H9 (cell line): ENCODE measurements at regions not wholly inside any gene's neighbourhood (a gene's known extent, or its start where the extent isn't known, plus 50 kb on each side); places are given as distances from the start of the nearest gene placed in this dataset.

Experiments used
- DNase-seq: peaks from one replicate; pipeline ENCODE4 v3.0.0-alpha.2; 2017
- H2AFZ ChIP-seq: one replicate; pipeline ENCODE4 v1.6.1; 2013; ENCODE audit warnings: mild to moderate bottlenecking, low read length, control low read depth, moderate library complexity
- H2AK5ac ChIP-seq: 2 replicates; pipeline ENCODE4 v1.6.1; 2013; ENCODE audit warnings: low read length, control low read depth, mixed read lengths; ENCODE audit not compliant: insufficient read length
- H2BK120ac ChIP-seq: one replicate; pipeline ENCODE4 v1.6.1; 2013; ENCODE audit warnings: low read depth, mild to moderate bottlenecking, low read length, control low read depth, inconsistent platforms; ENCODE audit not compliant: poor library complexity, severe bottlenecking
- H2BK12ac ChIP-seq: 2 replicates; pipeline ENCODE4 v1.6.1; 2013; ENCODE audit warnings: low read length, control low read depth, mixed read lengths, low read depth; ENCODE audit not compliant: insufficient read length
- H2BK15ac ChIP-seq: 2 replicates; pipeline ENCODE4 v1.6.1; 2013; ENCODE audit warnings: low read depth, low read length, control low read depth
- H2BK20ac ChIP-seq: one replicate; pipeline ENCODE4 v1.6.1; 2013; ENCODE audit warnings: low read depth, mild to moderate bottlenecking, low read length, control low read depth, inconsistent platforms; ENCODE audit not compliant: poor library complexity, severe bottlenecking
- H2BK5ac ChIP-seq: 2 replicates; pipeline ENCODE4 v1.6.1; 2013; ENCODE audit warnings: low read length, control low read depth, mixed read lengths; ENCODE audit not compliant: insufficient read length
- H3K14ac ChIP-seq: 2 replicates; pipeline ENCODE4 v1.6.1; 2013; ENCODE audit warnings: low read length, control low read depth; ENCODE audit not compliant: insufficient read depth
- H3K18ac ChIP-seq: 2 replicates; pipeline ENCODE4 v1.6.1; 2013; ENCODE audit warnings: low read depth, mild to moderate bottlenecking, mixed read lengths, low read length, control low read depth; ENCODE audit not compliant: insufficient read length
- H3K23ac ChIP-seq: 2 replicates; pipeline ENCODE4 v1.6.1; 2013; ENCODE audit warnings: low read length, control low read depth, mixed read lengths, low read depth; ENCODE audit not compliant: insufficient read length
- H3K23me2 ChIP-seq: 2 replicates; pipeline ENCODE4 v1.6.1; 2013; ENCODE audit warnings: low read depth, mild to moderate bottlenecking, mixed read lengths, low read length, control low read depth; ENCODE audit not compliant: insufficient read length, poor library complexity, severe bottlenecking
- H3K27ac ChIP-seq: 2 replicates; pipeline ENCODE4 v1.5.1; 2013; ENCODE audit warnings: low read length, control low read depth, mixed read lengths, low read depth; ENCODE audit not compliant: insufficient read length
- H3K27me3 ChIP-seq: 2 replicates; pipeline ENCODE4 v1.6.1; 2013; ENCODE audit warnings: low read length, control low read depth, inconsistent platforms; ENCODE audit not compliant: insufficient read depth
- H3K4ac ChIP-seq: 2 replicates; pipeline ENCODE4 v1.6.1; 2013; ENCODE audit warnings: low read depth, mild to moderate bottlenecking, control low read depth, inconsistent platforms, low read length, moderate library complexity
- H3K4me1 ChIP-seq: 2 replicates; pipeline ENCODE4 v1.6.1; 2013; ENCODE audit warnings: low read length, control low read depth, inconsistent platforms; ENCODE audit not compliant: insufficient read depth
- H3K4me2 ChIP-seq: 2 replicates; pipeline ENCODE4 v1.6.1; 2013; ENCODE audit warnings: low read length, control low read depth, mixed read lengths; ENCODE audit not compliant: insufficient read length, insufficient read depth
- H3K56ac ChIP-seq: 2 replicates; pipeline ENCODE4 v1.6.1; 2013; ENCODE audit warnings: low read depth, mild to moderate bottlenecking, mixed read lengths, low read length, control low read depth; ENCODE audit not compliant: insufficient read length
- H3K79me1 ChIP-seq: 2 replicates; pipeline ENCODE4 v1.6.1; 2013; ENCODE audit warnings: low read depth, mild to moderate bottlenecking, moderate library complexity, low read length, control low read depth, inconsistent platforms; ENCODE audit not compliant: insufficient read depth, poor library complexity, severe bottlenecking
- H3K79me2 ChIP-seq: 2 replicates; pipeline ENCODE4 v1.6.1; 2013; ENCODE audit warnings: low read length, control low read depth, inconsistent platforms; ENCODE audit not compliant: insufficient read depth
- H3K9ac ChIP-seq: 2 replicates; pipeline ENCODE4 v1.6.1; 2013; ENCODE audit warnings: low read length, control low read depth, mixed read lengths; ENCODE audit not compliant: insufficient read length; ENCODE audit errors: extremely low read depth
- H3K9me3 ChIP-seq: one replicate; pipeline ENCODE4 v1.6.1; 2013; ENCODE audit warnings: low read depth, low read length, inconsistent platforms; ENCODE audit not compliant: control insufficient read depth
- H3T11ph ChIP-seq: one replicate; pipeline ENCODE4 v1.6.1; 2013; ENCODE audit warnings: mild to moderate bottlenecking, low read length, control low read depth, inconsistent platforms
- H4K20me1 ChIP-seq: one replicate; pipeline ENCODE4 v1.6.1; 2013; ENCODE audit not compliant: control insufficient read depth, insufficient read length, insufficient read depth
- H4K5ac ChIP-seq: 2 replicates; pipeline ENCODE4 v1.6.1; 2013; ENCODE audit warnings: low read depth, mild to moderate bottlenecking, mixed read lengths, low read length, control low read depth; ENCODE audit not compliant: insufficient read length
- H4K8ac ChIP-seq: replicated peaks from 2 replicates; pipeline ENCODE4 v1.6.1; 2013; ENCODE audit warnings: low read length, control low read depth, mixed read lengths, low read depth; ENCODE audit not compliant: insufficient read length
- H4K91ac ChIP-seq: 2 replicates; pipeline ENCODE4 v1.6.1; 2013; ENCODE audit warnings: low read depth, mild to moderate bottlenecking, moderate library complexity, mixed read lengths, low read length, control low read depth; ENCODE audit not compliant: insufficient read length
- H3K27ac Mint-ChIP-seq, 3 experiments: 2 replicates in 2 of 3; 3 replicates in 1 of 3; pipeline ENCODE4 v1.8.0; 2020 to 2021; ENCODE audit warnings: mixed read lengths in 3 of 3, mild to moderate bottlenecking in 1 of 3, moderate library complexity in 1 of 3
- H3K27me3 Mint-ChIP-seq: 2 replicates; pipeline ENCODE4 v1.8.0; 2021; ENCODE audit warnings: low read depth, mild to moderate bottlenecking, moderate library complexity, mixed read lengths
- H3K36me3 Mint-ChIP-seq, 3 experiments: 2 replicates in 2 of 3; 3 replicates in 1 of 3; pipeline ENCODE4 v1.8.0; 2020 to 2021; ENCODE audit warnings: low read depth in 3 of 3, mixed read lengths in 3 of 3; ENCODE audit not compliant: insufficient read depth in 1 of 3
- H3K4me1 Mint-ChIP-seq, 2 experiments: 2 replicates each; pipeline ENCODE4 v1.8.0; 2020; ENCODE audit warnings: mixed read lengths in 2 of 2
- H3K4me3 Mint-ChIP-seq, 2 experiments: 2 replicates in 1 of 2; 3 replicates in 1 of 2; pipeline ENCODE4 v1.8.0; 2020 to 2021; ENCODE audit warnings: mild to moderate bottlenecking in 2 of 2, mixed read lengths in 2 of 2, moderate library complexity in 1 of 2
- H3K9me3 Mint-ChIP-seq, 2 experiments: 2 replicates in 1 of 2; 3 replicates in 1 of 2; pipeline ENCODE4 v1.8.0; 2020; ENCODE audit warnings: mild to moderate bottlenecking in 2 of 2, mixed read lengths in 2 of 2, moderate library complexity in 1 of 2
- CTCF ChIP-seq: fragments of 200-600 bp; sonication (generic); conservative IDR thresholded peaks from 3 replicates; pipeline ENCODE4 v1.8.0; 2021; ENCODE audit warnings: antibody characterized with exemption, mild to moderate bottlenecking
- WGBS: extraction: QIAGEN DNeasy Blood & Tissue Kit; methylation state at CpG from one replicate; pipeline ENCODE4 v1.1.7; 2013; ENCODE audit warnings: missing lambda C conversion rate, low lambda C conversion rate, mixed read lengths; ENCODE audit not compliant: insufficient read length; ENCODE audit errors: extremely low coverage; 5-methylcytosine and 5-hydroxymethylcytosine counted together

GRCh38 chr4:123298801-123299200 lies 97.8 kb upstream of the SPRY1 start:
- Histone ChIP-seq H3K4ac (no peak overlapping the region), H4K5ac (no peak overlapping the region), H2BK12ac (no peak overlapping the region), H4K8ac (no peak overlapping the region), H2AK5ac (no peak overlapping the region), H3K9ac (no peak overlapping the region), H2BK5ac (no peak overlapping the region), H3K23ac (no peak overlapping the region), H2BK120ac (no peak overlapping the region), H3K27me3 (no peaks in the 10 kb centered on the region), H2BK15ac (no peak overlapping the region), H3K56ac (no peak overlapping the region), H3K18ac (no peak overlapping the region), H2AFZ (no peak overlapping the region), H3K9me3 (no peaks in the 10 kb centered on the region), H3K4me2 (no peak overlapping the region), H3K23me2 (no peaks in the 10 kb centered on the region), H3T11ph (no peak overlapping the region), H3K14ac (no peak overlapping the region), H3K4me1 (peaks cover 4% of the 10 kb centered on the region; the same call in 1 of the 2 replicates), H3K79me1 (no peaks in the 10 kb centered on the region), H3K79me2 (no peaks in the 10 kb centered on the region), H3K27ac (no peak overlapping the region), H2BK20ac (no peak overlapping the region), H4K91ac (no peak overlapping the region), H4K20me1 (no peaks in the 10 kb centered on the region)
- peaks cover 32 to 36% of the 10 kb centered on the region in 2 experiments for H3K4me1 Mint-ChIP-seq
- no peak overlapping the region for H3K4me3 Mint-ChIP-seq
- DNase-seq: no peak
- TF ChIP-seq CTCF: no peak
- H3K36me3 Mint-ChIP-seq: peaks cover 0 to 2% (median 0%) of the 10 kb centered on the region in 3 experiments; a peak in 2 of 7 replicates
- WGBS: no CpG with 5 or more reads among the region's 2 CpGs
- H3K9me3 Mint-ChIP-seq: no peaks in the 10 kb centered on the region; a peak in 2 of 5 replicates
- H3K27me3 Mint-ChIP-seq: no peaks in the 10 kb centered on the region
- no peak overlapping the region for H3K27ac Mint-ChIP-seq
